Transverse colon (tissue), 4 donors: ENCODE measurements at regions not wholly inside any gene's neighbourhood (a gene's known extent, or its start where the extent isn't known, plus 50 kb on each side); places are given as distances from the start of the nearest gene placed in this dataset.

Experiments
- DNase-seq: peaks from one replicate; pipeline ENCODE4 v3.0.0-alpha.2; 2019
- H3K27ac ChIP-seq, 4 donors: fragments of 200-600 bp; sonication (generic); 2 replicates each; pipeline ENCODE4 v1.5.1; 2016 to 2018; ENCODE audit warnings: inconsistent platforms in 4 of 4
- H3K27me3 ChIP-seq: fragments of 200-600 bp; sonication (generic); 2 replicates; pipeline ENCODE4 v1.5.1; 2017; ENCODE audit warnings: inconsistent platforms
- H3K36me3 ChIP-seq, 4 donors: fragments of 200-600 bp; sonication (generic); 2 replicates each; pipeline ENCODE4 v1.5.1; 2017 to 2019; ENCODE audit warnings: inconsistent platforms in 4 of 4
- H3K4me1 ChIP-seq, 4 donors: fragments of 200-600 bp; sonication (generic); 2 replicates each; pipeline ENCODE4 v1.5.1; 2017 to 2020; ENCODE audit warnings: inconsistent platforms in 4 of 4
- H3K4me3 ChIP-seq, 4 donors: fragments of 200-600 bp; sonication (generic); 1 replicate in 1 of 4; 2 replicates in 3 of 4; pipeline versions ENCODE4 v1.5.1 to v1.6.1; 2017 to 2019; ENCODE audit warnings: inconsistent platforms in 4 of 4
- H3K9me3 ChIP-seq, 2 donors: fragments of 200-600 bp; sonication (generic); 2 replicates each; pipeline ENCODE4 v1.5.1; 2017 to 2019; ENCODE audit warnings: inconsistent platforms in 2 of 2
- CTCF ChIP-seq, 5 experiments: fragments of 200-600 bp in 3 of 5; fragments of 450-650 bp in 2 of 5; sonication (generic) in 3 of 5; IDR thresholded peaks; 1 replicate in 2 of 5; 2 replicates in 3 of 5; pipeline ENCODE4 v1.5.1; 2016 to 2017; ENCODE audit warnings: antibody characterized with exemption in 5 of 5, inconsistent platforms in 3 of 5, mild to moderate bottlenecking in 2 of 5, moderate library complexity in 1 of 5
- EP300 ChIP-seq: sonication (generic); formaldehyde crosslinking; IDR thresholded peaks from one replicate; pipeline ENCODE4 v1.6.1; 2017; ENCODE audit warnings: antibody characterized with exemption, low read depth
- POLR2A ChIP-seq: fragments of 450-650 bp; IDR thresholded peaks from one replicate; pipeline ENCODE4 v1.6.1; 2016; ENCODE audit warnings: antibody characterized with exemption, mild to moderate bottlenecking, moderate library complexity
- POLR2AphosphoS5 ChIP-seq, 3 donors: sonication (generic); formaldehyde crosslinking; IDR thresholded peaks; one replicate each; pipeline ENCODE4 v1.6.1; 2016; ENCODE audit warnings: antibody characterized with exemption in 3 of 3
- WGBS, 2 donors: methylation state at CpG; one replicate each; pipeline ENCODE4 v1.1.5; 2018; ENCODE audit warnings: low coverage in 1 of 2; 5-methylcytosine and 5-hydroxymethylcytosine counted together
- in situ Hi-C, 4 donors: fragments of 200-750 bp; cut with MboI; loops; one replicate each; pipeline versions ENCODE4 v1.15.0 to v1.15.1; 2017; ENCODE audit warnings: low sequenced_read_pairs in 3 of 4, low pct_ligation_motif_present in 1 of 4, low pct_unique_long_range_greater_than_20kb in 1 of 4
- intact Hi-C: fragments of 100-400 bp; cut with DNase I; formaldehyde crosslinking; loops from one replicate; pipeline ENCODE4 v1.15.1; 2023; ENCODE audit warnings: low total_unique reads

- in situ Hi-C loops, result no loop called here
- WGBS, 2 donors, result 80 to 81% methylated on average over 1 to 6 of the region's 6 CpGs
- Histone ChIP-seq H3K27ac (no peak overlapping the region), H3K4me1 (no peaks in the 10 kb centered on the region), H3K9me3 (no peaks in the 10 kb centered on the region), H3K36me3 (no peaks in the 10 kb centered on the region), H3K4me3 (no peak overlapping the region), H3K27me3 (no peaks in the 10 kb centered on the region)
- TF ChIP-seq EP300, result no peak
- TF ChIP-seq CTCF (IDR thresholded peaks at IDR 0.05), result no peak
- no peak for TF ChIP-seq POLR2AphosphoS5 (IDR thresholded peaks at IDR 0.05)
- TF ChIP-seq POLR2A, result no peak
- intact Hi-C loops, result no loop called here
- no peak for DNase-seq
Measured at GRCh38 chr1:4005431-4005830, 105.4 kb upstream of the C1orf174 start.

GRCh38 chr1:4006676-4007374 lies 106.8 kb upstream of the C1orf174 start:
- Histone ChIP-seq H3K9me3 (no peaks in the 10 kb centered on the region), H3K36me3 (no peaks in the 10 kb centered on the region), H3K27ac (no peak overlapping the region), H3K4me1 (no peaks in the 10 kb centered on the region), H3K27me3 (no peaks in the 10 kb centered on the region), H3K4me3 (no peak overlapping the region)
- whole genome bisulfite sequencing, 2 donors, result 62 to 63% methylated on average over 6 to 7 of the region's 7 CpGs
- no peak for DNase-seq
- intact Hi-C loops, result no loop called here
- in situ Hi-C loops, result no loop called here
- TF ChIP-seq POLR2A (no peak), POLR2AphosphoS5 (IDR thresholded peaks at IDR 0.05) (no peak), EP300 (no peak), CTCF (IDR thresholded peaks at IDR 0.05) (no peak)

GRCh38 chr1:4010284-4010683 lies 110.2 kb upstream of the C1orf174 start:
- WGBS, 2 donors, result 79% methylated on average over 7 of the region's 7 CpGs; no CpG with 5 or more reads in 1 of the 2 donors
- in situ Hi-C loops, result loop anchor here in 1 of 4 donors (10.0 kb wide), 1 partner anchor 65 kb away; no protein-coding TSS in a partner anchor
- Histone ChIP-seq H3K9me3 (no peaks in the 10 kb centered on the region), H3K27me3 (no peaks in the 10 kb centered on the region), H3K36me3 (no peaks in the 10 kb centered on the region), H3K27ac (no peak overlapping the region), H3K4me3 (no peak overlapping the region), H3K4me1 (no peaks in the 10 kb centered on the region)
- no peak for TF ChIP-seq POLR2A
- no peak for TF ChIP-seq EP300
- TF ChIP-seq CTCF (IDR thresholded peaks at IDR 0.05), result no peak
- TF ChIP-seq POLR2AphosphoS5 (IDR thresholded peaks at IDR 0.05), result no peak
- intact Hi-C loops, result no loop called here
- no peak for DNase-seq

GRCh38 chr1:4010814-4011605 lies 110.9 kb upstream of the C1orf174 start:
- TF ChIP-seq POLR2AphosphoS5 (IDR thresholded peaks at IDR 0.05) (no peak), EP300 (no peak), CTCF (IDR thresholded peaks at IDR 0.05) (no peak), POLR2A (no peak)
- 79 to 84% methylated on average over 9 to 24 of the region's 25 CpGs for WGBS, 2 donors
- H3K27me3 ChIP-seq, result no peaks in the 10 kb centered on the region
- in situ Hi-C loops (loop anchor here in 1 of 4 donors (10.0 kb wide), 1 partner anchor 64 kb away; no protein-coding TSS in a partner anchor), intact Hi-C loops (no loop called here)
- no peak for DNase-seq
- no peaks in the 10 kb centered on the region for H3K36me3 ChIP-seq
- H3K4me3 ChIP-seq, result no peak overlapping the region
- no peaks in the 10 kb centered on the region for H3K4me1 ChIP-seq
- no peak overlapping the region for H3K27ac ChIP-seq
- H3K9me3 ChIP-seq, result no peaks in the 10 kb centered on the region
